Medulla oblongata (tissue), 1 donor: ENCODE measurements at regions not wholly inside any gene's neighbourhood (a gene's known extent, or its start where the extent isn't known, plus 50 kb on each side); places are given as distances from the start of the nearest gene placed in this dataset.
A peak's percentile ranks its signal among the peaks of the same experiment; 100 is the strongest.

ENCODE experiments used
- DNase-seq: peaks from one replicate; pipeline ENCODE4 v3.0.0-alpha.2; 2015; ENCODE audit errors: extremely low spot score

- DNase-seq = no peak
These were observed 995.3 kb upstream of the PHF14 start for GRCh38 chr7:9978106-9979064.

- no peak for DNase-seq
These were observed 991.8 kb upstream of the PHF14 start for GRCh38 chr7:9981742-9982349.

- DNase-seq = no peak
These were observed 990.6 kb upstream of the PHF14 start for GRCh38 chr7:9983048-9983447.

- DNase-seq = peak; percentile 5
These were observed 958.0 kb upstream of the PHF14 start for GRCh38 chr7:10015687-10016086.

GRCh38 chr7:10022480-10022879 lies 951.2 kb upstream of the PHF14 start:
- DNase-seq = no peak

GRCh38 chr7:10022957-10023356 lies 950.7 kb upstream of the PHF14 start:
- DNase-seq = peak; percentile 78

GRCh38 chr7:10034843-10035556 lies 938.7 kb upstream of the PHF14 start:
- DNase-seq = no peak

- no peak for DNase-seq
These were observed 937.0 kb upstream of the PHF14 start for GRCh38 chr7:10036693-10037092.

- DNase-seq = no peak
These were observed 935.3 kb upstream of the PHF14 start for GRCh38 chr7:10038351-10038750.

GRCh38 chr7:10040674-10041073 lies 933.0 kb upstream of the PHF14 start:
- no peak for DNase-seq

GRCh38 chr7:10070899-10071298 lies 902.8 kb upstream of the PHF14 start:
- no peak for DNase-seq

- DNase-seq = peak; percentile 20
These were observed 897.8 kb upstream of the PHF14 start for GRCh38 chr7:10075866-10076265.

GRCh38 chr7:10076660-10077300 lies 896.9 kb upstream of the PHF14 start:
- no peak for DNase-seq

GRCh38 chr7:10079572-10079971 lies 894.1 kb upstream of the PHF14 start:
- no peak for DNase-seq

- no peak for DNase-seq
These were observed 890.8 kb upstream of the PHF14 start for GRCh38 chr7:10082896-10083295.

GRCh38 chr7:10083766-10084165 lies 889.9 kb upstream of the PHF14 start:
- no peak for DNase-seq

GRCh38 chr7:10085231-10085630 lies 888.4 kb upstream of the PHF14 start:
- DNase-seq = no peak

- DNase-seq = no peak
These were observed 873.1 kb upstream of the PHF14 start for GRCh38 chr7:10100572-10100971.

- no peak for DNase-seq
These were observed 872.3 kb upstream of the PHF14 start for GRCh38 chr7:10101351-10101750.

GRCh38 chr7:10104292-10104691 lies 869.4 kb upstream of the PHF14 start:
- no peak for DNase-seq

- DNase-seq = no peak
These were observed 867.1 kb upstream of the PHF14 start for GRCh38 chr7:10106609-10107008.

- no peak for DNase-seq
These were observed 857.2 kb upstream of the PHF14 start for GRCh38 chr7:10116511-10116910.
